ENCODE measurements at regions not wholly inside any gene's neighbourhood (a gene's known extent, or its start where the extent isn't known, plus 50 kb on each side); places are given as distances from the start of the nearest gene placed in this dataset.

GRCh38 chr17:27976331-27976730, 66.1 kb upstream of the NLK start:
- Histone ChIP-seq H3K27ac (no peak overlapping the region), H3K9me3 (peaks cover 0 to 3% (median 0%) of the 10 kb centered on the region in 4 donors), H3K27me3 (no peaks in the 10 kb centered on the region), H3K4me3 (no peak overlapping the region), H3K4me1 (no peaks in the 10 kb centered on the region), H3K36me3 (no peaks in the 10 kb centered on the region)
- 84 to 86% methylated on average over 3 of the region's 3 CpGs for WGBS, 2 donors
- DNase-seq (ENCODE audit: low spot score in 2 of 2): no peak
- TF ChIP-seq, protein P1, sequence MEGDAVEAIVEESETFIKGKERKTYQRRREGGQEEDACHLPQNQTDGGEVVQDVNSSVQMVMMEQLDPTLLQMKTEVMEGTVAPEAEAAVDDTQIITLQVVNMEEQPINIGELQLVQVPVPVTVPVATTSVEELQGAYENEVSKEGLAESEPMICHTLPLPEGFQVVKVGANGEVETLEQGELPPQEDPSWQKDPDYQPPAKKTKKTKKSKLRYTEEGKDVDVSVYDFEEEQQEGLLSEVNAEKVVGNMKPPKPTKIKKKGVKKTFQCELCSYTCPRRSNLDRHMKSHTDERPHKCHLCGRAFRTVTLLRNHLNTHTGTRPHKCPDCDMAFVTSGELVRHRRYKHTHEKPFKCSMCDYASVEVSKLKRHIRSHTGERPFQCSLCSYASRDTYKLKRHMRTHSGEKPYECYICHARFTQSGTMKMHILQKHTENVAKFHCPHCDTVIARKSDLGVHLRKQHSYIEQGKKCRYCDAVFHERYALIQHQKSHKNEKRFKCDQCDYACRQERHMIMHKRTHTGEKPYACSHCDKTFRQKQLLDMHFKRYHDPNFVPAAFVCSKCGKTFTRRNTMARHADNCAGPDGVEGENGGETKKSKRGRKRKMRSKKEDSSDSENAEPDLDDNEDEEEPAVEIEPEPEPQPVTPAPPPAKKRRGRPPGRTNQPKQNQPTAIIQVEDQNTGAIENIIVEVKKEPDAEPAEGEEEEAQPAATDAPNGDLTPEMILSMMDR (IDR thresholded peaks at IDR 0.05): no peak
- no peak for TF ChIP-seq EP300 (IDR thresholded peaks at IDR 0.05)

- no peak overlapping the region for H3K4me3 ChIP-seq
- H3K27me3 ChIP-seq: no peaks in the 10 kb centered on the region
- peaks cover 0 to 3% (median 0%) of the 10 kb centered on the region in 4 donors for H3K9me3 ChIP-seq
- TF ChIP-seq, protein P1 (IDR thresholded peaks at IDR 0.05): no peak
- TF ChIP-seq EP300 (IDR thresholded peaks at IDR 0.05): no peak
- no peak for TF ChIP-seq POLR2A (IDR thresholded peaks at IDR 0.05)
- no peak for DNase-seq (ENCODE audit: low spot score in 2 of 2)
- no peaks in the 10 kb centered on the region for H3K4me1 ChIP-seq
- 65 to 67% methylated on average over 5 of the region's 5 CpGs for WGBS, 2 donors
- H3K27ac ChIP-seq: peak overlapping the region in 3 of 4 donors; percentile 10 to 63 (median 52)
- no peaks in the 10 kb centered on the region for H3K36me3 ChIP-seq
Observed at GRCh38 chr17:27977751-27978688, 64.5 kb upstream of the NLK start.

GRCh38 chr17:27978689-27979175, 63.7 kb upstream of the NLK start:
- TF ChIP-seq EP300 (IDR thresholded peaks at IDR 0.05): peak in 1 of 2 donors; percentile 31
- TF ChIP-seq, protein P1 (IDR thresholded peaks at IDR 0.05): no peak

GRCh38 chr17:27980043-27980442, 62.4 kb upstream of the NLK start:
- 51 to 55% methylated on average over 3 of the region's 3 CpGs for WGBS, 2 donors
- no peak overlapping the region for H3K4me3 ChIP-seq
- no peak for DNase-seq (ENCODE audit: low spot score in 2 of 2)
- H3K27ac ChIP-seq: peak overlapping the region in 2 of 4 donors; percentile 29 to 77
- H3K9me3 ChIP-seq: no peaks in the 10 kb centered on the region
- no peak for TF ChIP-seq POLR2A (IDR thresholded peaks at IDR 0.05)
- peak in 1 of 2 donors; percentile 54 for TF ChIP-seq EP300 (IDR thresholded peaks at IDR 0.05)
- H3K27me3 ChIP-seq: no peaks in the 10 kb centered on the region
- peaks cover 0 to 9% (median 0%) of the 10 kb centered on the region in 4 donors for H3K4me1 ChIP-seq
- no peaks in the 10 kb centered on the region for H3K36me3 ChIP-seq

More at GRCh38 chr17:27978689-27979175, 63.7 kb upstream of the NLK start:
- Histone ChIP-seq H3K36me3 (no peaks in the 10 kb centered on the region), H3K27me3 (no peaks in the 10 kb centered on the region), H3K9me3 (peaks cover 0 to 3% (median 0%) of the 10 kb centered on the region in 4 donors), H3K4me3 (no peak overlapping the region), H3K27ac (peak overlapping the region in 3 of 4 donors; percentile 10 to 77 (median 75)), H3K4me1 (no peaks in the 10 kb centered on the region)
- no peak for DNase-seq (ENCODE audit: low spot score in 2 of 2)
- WGBS, 2 donors: 22 to 38% methylated on average over 5 of the region's 5 CpGs

- H3K4me1 ChIP-seq: peaks cover 0 to 15% (median 0%) of the 10 kb centered on the region in 4 donors
- H3K4me3 ChIP-seq: no peak overlapping the region
- H3K9me3 ChIP-seq: no peaks in the 10 kb centered on the region
- 81 to 92% methylated on average over 3 of the region's 3 CpGs for WGBS, 2 donors
- no peaks in the 10 kb centered on the region for H3K36me3 ChIP-seq
- no peak for TF ChIP-seq EP300 (IDR thresholded peaks at IDR 0.05)
- TF ChIP-seq, protein P1 (IDR thresholded peaks at IDR 0.05): no peak
- no peak overlapping the region for H3K27ac ChIP-seq
- no peak for DNase-seq (ENCODE audit: low spot score in 2 of 2)
- no peaks in the 10 kb centered on the region for H3K27me3 ChIP-seq
Observed at GRCh38 chr17:27981978-27982377, 60.5 kb upstream of the NLK start.

All from tibial nerve (tissue), 4 donors.